ENCODE measurements at regions not wholly inside any gene's neighbourhood (a gene's known extent, or its start where the extent isn't known, plus 50 kb on each side); places are given as distances from the start of the nearest gene placed in this dataset.

- TF ChIP-seq EZH2phosphoT487 (IDR thresholded peaks at IDR 0.05; ENCODE audit: borderline replicate concordance, low read depth, low read length) (no peak), CTCF (conservative IDR thresholded peaks at IDR 0.05; ENCODE audit: low read length) (no peak)
Observed at GRCh38 chr2:42893047-42893758, 100.8 kb upstream of the HAAO start.

All from OCI-LY7 (cell line).